Left hindlimb (tissue), 1 donor: ENCODE measurements at regions not wholly inside any gene's neighbourhood (a gene's known extent, or its start where the extent isn't known, plus 50 kb on each side); places are given as distances from the start of the nearest gene placed in this dataset.
"Not testable (repeated sequence)": the region's sequence is repeated elsewhere in the genome, so short reads cannot be mapped to it uniquely, and the experiment has no call there.

ENCODE experiments used
- DNase-seq: peaks from one replicate; pipeline ENCODE4 v3.0.0-alpha.2; 2018

DNA sequence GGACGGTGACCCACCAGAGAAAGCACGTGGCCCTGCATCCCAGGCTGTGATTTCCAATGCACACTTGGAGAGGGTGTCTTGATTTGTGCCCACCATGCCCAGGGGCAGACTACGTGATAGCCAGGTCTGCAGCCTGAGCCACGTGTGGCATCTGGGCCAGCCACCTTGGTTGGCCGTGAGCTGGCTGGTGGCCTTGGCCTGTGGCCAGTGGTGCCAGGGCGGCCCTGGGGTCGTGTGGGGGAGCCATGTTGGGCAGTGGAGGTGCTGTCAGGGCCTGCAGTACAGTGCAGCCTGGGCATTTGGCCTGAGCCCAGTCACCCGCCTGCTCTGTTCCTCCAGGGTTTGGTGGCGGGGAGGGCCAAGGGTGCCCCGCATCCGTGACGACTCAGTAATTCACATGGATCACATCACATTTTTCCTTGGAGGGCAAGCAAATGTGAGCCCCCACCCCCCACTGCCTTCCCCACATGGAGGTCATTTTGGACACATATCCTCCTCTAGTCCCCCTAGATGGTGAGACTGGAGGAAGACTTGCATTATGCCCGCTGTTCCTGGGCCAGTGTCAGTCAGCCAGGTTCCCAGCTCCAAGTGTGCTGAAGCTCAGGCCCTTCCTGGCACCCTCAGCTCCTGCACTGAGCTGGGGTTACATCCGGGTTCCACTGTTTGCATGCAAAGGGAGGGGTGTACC lies 201.4 kb downstream of the UBE3A start:
- no peak for DNase-seq

GRCh38 chr15:25238126-25238525 lies 200.7 kb downstream of the UBE3A start:
- DNase-seq: peak; percentile 20

- DNase-seq: no peak
Measured at GRCh38 chr15:25238716-25239470, 199.9 kb downstream of the UBE3A start.

DNA sequence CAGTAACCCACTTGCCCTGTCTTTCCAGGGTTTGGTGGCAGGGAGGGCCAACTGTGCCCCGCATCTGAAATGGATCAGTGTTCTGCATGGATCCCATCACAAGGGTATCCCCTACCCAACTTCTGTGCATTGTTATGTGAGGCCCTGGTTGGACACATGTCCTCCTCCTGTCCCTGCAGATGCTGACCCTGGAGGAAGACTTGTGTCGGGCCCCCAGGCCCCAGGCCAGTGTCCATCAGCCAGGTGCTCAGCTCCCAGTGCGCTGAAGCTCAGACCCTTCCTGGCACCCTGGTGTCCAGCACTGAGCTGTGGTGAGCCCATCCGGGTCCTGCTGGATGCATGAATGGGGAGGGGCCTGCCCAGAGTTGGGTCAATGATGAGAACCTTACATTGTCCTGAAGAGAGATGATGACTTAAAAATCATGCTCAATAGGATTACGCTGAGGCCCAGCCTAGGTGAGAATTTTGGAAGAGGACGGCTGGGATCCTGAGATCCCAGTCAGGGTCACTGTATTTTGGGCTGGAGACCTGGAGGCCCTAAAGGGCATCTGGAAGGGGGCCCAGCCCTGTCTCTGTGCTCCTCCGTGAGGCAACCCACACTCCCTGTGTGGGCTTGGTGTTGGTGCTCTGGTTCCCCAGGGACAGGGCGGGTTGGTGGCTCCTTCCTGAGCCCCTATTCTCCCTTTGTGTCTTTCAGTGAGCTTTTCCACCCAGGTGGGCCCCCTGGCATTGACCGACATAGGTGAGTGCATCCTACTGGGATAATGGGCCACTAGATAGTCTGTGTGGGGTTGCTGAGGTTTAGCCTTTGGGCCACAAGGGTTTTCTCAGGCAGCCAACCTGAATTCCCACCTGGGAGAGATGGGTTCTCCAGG lies 199.1 kb downstream of the UBE3A start:
- DNase-seq: no peak

DNA sequence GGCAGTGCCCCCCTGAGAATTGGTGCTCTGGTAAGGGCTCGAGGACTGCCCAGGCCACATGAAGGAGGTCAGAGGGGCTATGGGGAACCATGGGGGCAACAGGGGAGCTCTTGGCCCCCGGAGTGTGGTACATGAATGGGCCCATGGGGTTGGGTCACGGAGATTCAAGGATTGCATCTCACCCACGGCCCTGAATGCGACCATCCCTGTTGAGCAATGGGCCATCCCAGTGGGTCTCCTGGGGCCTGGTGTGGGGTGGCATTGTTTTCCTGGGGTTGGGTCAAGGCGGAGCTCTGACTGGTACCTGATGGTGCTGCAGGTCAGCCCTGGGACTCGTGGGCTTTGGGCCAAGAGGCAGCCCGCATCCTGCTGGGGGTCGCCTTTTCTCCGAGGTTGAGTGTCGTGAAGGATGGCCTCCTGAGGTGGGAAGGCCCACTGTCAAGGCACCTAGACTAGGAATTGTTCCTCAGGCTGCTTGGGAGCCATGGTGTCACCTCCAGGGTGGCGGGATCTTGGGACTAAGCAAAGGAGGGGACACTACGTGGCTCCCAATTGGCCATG lies 198.3 kb downstream of the UBE3A start:
- DNase-seq: no peak

DNA sequence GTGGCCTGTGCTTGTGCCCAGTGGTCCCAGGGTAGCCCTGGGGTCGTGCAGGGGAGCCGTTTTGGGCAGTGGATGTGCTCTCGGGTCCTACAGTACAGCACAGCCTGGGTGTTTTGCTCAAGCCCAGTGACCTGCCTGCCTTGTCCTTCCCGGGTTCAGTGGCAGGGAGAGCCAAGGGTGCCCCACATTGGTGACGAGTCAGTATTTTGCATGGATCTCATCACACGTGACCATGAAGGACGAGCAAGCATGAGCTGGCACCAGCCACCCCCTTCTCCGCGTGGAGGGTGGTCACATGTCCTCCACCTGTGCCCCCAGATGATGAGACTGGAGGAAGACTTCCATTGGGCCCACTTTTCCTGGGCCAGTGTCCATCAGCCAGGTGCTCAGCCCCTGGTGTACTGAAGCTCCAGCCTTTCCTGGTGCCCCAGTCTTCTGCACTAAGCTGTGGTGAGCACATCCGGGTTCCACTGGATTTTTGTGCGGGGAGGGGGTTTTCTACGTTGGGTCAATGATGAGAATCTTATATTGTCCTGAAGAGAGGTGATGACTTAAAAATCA lies 197.5 kb downstream of the UBE3A start:
- DNase-seq: no peak

GRCh38 chr15:25242166-25242879 lies 196.5 kb downstream of the UBE3A start:
- no peak for DNase-seq

- no peak for DNase-seq
Measured at GRCh38 chr15:25242957-25243799, 195.6 kb downstream of the UBE3A start.

GRCh38 chr15:25243800-25244097 lies 195.1 kb downstream of the UBE3A start:
- DNase-seq: no peak

DNA sequence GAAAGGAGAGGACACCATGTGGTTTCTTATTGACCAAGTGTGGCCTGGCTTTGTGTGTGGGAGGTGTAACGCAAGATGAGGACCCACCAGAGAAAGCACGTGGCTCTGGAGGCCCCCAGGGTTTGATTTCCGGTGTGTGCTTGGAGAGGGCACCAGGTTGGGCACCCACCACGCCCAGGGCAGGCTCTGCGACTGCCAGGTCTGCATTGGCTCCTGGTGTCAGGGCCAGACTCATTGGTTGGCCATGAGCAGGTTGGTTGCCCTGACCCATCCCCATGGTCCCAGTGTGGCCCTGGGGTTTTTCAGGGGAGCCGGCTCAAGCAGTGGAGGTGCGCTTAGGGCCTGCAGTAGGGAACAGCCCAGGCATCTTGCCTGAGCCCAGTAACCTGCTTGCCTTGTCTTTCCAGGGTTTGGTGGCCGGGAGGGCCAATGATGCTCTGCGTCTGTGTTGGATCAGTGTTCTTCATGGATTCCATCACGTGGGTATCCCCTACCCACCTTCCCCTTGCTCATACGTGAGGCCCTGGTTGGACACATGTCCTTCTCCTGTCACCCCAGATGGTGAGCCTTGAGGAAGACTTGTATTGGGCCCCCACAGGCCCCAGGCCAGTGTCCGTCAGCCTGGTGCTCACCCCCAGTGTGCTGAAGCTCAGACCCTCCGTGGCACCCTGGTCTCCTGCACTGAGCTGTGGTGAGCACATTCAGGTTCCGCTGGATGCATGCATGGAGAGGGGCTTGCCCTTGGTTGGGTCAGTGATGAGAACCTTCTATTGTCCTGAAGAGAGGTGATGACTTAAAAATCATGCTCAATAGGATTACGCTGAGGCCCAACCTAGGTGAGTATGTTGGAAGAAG lies 193.9 kb downstream of the UBE3A start:
- no peak for DNase-seq

- no peak for DNase-seq
Measured at GRCh38 chr15:25245801-25246622, 192.8 kb downstream of the UBE3A start.

DNA sequence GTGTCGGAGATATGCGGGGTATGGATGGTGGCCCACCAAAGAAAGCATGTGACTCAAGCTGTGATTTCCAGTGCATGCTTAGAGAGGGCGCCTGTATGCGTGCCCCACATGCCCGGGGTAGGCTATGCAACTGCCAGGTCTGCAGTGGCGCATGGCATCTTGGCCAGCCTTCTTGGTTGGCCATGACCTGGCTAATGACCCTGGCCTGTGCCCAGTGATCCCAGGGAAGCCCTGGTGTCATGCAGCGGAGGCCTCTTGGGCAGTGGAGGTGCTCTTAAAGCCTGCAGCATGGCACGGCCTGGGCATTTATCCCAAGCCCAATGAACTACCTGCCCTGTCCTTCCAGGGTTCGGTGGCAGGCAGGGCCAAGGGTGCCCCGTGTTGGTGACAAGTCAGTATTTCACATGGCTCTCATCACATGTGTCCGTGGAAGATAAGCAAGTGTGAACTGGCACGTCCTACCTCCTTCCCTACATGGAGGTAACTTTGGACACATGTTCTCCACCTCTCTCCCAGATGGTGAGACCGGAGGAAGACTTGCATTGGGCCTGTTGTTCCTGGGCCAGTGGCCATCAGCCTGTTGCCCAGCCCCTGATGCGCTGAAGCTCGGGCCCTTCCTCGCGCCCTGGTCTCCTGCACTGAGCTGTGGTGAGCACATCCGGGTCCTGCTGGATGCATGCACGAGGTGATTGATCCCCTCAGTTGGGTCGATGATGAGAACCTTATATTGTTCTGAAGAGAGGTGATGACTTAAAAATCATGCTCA lies 192.0 kb downstream of the UBE3A start:
- no peak for DNase-seq

- DNase-seq: no peak
Measured at GRCh38 chr15:25247407-25248038, 191.3 kb downstream of the UBE3A start.

DNA sequence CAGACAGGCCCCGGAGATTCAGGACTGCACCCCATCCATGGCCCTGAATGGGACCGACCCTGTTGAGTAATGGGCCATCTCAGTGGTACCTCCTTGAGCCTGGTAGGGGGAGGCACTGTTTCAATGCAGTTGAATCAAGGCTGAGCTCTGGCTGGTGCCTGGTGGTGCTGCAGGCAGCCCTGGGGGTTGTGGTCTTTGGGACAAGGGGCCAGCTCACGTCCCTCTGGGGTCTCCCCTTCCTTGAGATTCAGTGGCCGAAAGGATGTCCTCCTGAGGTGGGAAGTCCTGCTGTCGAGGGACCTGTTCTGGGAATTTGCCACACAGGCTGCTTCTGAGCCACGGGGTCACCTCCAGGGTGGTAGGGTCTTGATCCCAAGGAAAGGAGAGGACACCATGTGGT lies 190.7 kb downstream of the UBE3A start:
- DNase-seq: not testable (repeated sequence)

DNA sequence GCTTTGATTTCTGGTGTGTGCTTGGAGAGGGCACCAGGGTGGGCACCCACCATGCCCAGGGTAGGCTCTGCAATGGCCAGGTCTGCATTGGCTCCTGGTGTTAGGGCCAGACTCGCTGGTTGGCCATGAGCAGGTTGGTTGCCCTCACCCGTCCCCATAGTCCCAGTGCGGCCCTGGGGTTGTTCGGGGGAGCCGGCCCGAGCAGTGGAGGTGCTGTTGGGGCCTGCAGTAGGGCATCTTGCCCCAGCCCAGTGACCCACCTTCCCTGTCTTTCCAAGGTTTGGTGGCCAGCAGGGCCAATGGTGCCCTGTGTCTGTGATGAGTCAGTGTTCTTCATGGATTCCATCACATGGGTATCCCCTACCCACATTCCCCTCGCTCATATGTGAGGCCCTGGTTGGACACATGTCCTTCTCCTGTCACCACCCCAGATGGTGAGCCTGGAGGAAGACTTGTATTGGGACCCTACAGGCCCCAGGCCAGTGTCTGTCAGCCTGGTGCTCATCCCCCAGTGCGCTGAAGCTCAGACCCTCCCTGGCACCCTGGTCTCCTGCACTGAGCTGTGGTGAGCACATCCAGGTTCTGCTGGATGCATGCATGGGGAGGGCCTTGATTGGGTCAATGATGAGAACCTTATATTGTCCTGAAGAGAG lies 190.1 kb downstream of the UBE3A start:
- DNase-seq: no peak

GRCh38 chr15:25249236-25250010 lies 189.4 kb downstream of the UBE3A start:
- DNase-seq: no peak
